Ishikawa (cell line): ENCODE measurements at regions not wholly inside any gene's neighbourhood (a gene's known extent, or its start where the extent isn't known, plus 50 kb on each side); places are given as distances from the start of the nearest gene placed in this dataset.

ENCODE experiments used
- CEBPB ChIP-seq: IDR thresholded peaks from 2 replicates; pipeline ENCODE4 v1.6.1; 2012
- CREB1 ChIP-seq: IDR thresholded peaks from 2 replicates; pipeline ENCODE4 v1.6.1; 2012; ENCODE audit warnings: low read depth
- EGR1 ChIP-seq: IDR thresholded peaks from 2 replicates; pipeline ENCODE4 v1.6.1; 2012
- EP300 ChIP-seq: IDR thresholded peaks from 2 replicates; pipeline ENCODE4 v1.6.1; 2012; ENCODE audit warnings: borderline replicate concordance
- FOXM1 ChIP-seq: IDR thresholded peaks from 2 replicates; pipeline ENCODE4 v1.6.1; 2012; ENCODE audit warnings: low read depth, borderline replicate concordance
- NFIC ChIP-seq: IDR thresholded peaks from 2 replicates; pipeline ENCODE4 v1.6.1; 2012
- RAD21 ChIP-seq: IDR thresholded peaks from 2 replicates; pipeline ENCODE4 v1.6.1; 2012; ENCODE audit warnings: low read depth
- TAF1 ChIP-seq: IDR thresholded peaks from 2 replicates; pipeline ENCODE4 v1.6.1; 2012; ENCODE audit warnings: low read depth, mild to moderate bottlenecking
- TCF12 ChIP-seq: IDR thresholded peaks from 2 replicates; pipeline ENCODE4 v1.6.1; 2012; ENCODE audit warnings: low read depth
- TEAD4 ChIP-seq: IDR thresholded peaks from 2 replicates; pipeline ENCODE4 v1.6.1; 2012
- YY1 ChIP-seq: IDR thresholded peaks from 2 replicates; pipeline ENCODE4 v1.6.1; 2012; ENCODE audit warnings: low read depth
- ZBTB7A ChIP-seq: IDR thresholded peaks from 2 replicates; pipeline ENCODE4 v1.6.1; 2012; ENCODE audit warnings: low read depth
- TF ChIP-seq, protein P1 (sequence below): IDR thresholded peaks from 2 replicates; pipeline ENCODE4 v1.6.1; 2012
- TF ChIP-seq, protein P2 (sequence below): IDR thresholded peaks from 2 replicates; pipeline ENCODE4 v1.6.1; 2012
- TF ChIP-seq, protein P3 (sequence below): IDR thresholded peaks from 2 replicates; pipeline ENCODE4 v1.6.1; 2012; ENCODE audit warnings: low read depth, mild to moderate bottlenecking

DNA sequence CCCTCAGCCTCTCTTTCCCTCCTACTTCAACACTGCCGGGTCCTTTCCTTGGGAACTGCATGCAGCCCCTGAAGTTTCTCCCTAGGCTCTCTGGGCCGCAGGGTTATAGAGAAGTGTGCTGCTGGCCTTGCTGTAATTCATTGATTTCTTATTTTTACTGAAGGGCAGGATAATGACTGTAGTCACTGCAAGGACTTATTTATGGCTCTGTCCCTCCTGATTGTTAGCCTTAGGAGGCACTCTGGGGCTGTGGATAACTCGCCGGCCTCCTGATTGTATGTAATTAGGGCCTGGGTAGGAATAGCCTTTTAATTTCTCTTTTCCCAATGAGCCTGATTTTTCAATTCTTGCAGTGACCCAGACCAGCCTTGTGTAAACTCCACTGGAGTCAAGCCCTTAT is 138.3 kb upstream of the CDH13 start:
- TF ChIP-seq CEBPB (no peak), CREB1 (no peak), EGR1 (no peak), FOXM1 (no peak), TEAD4 (no peak), ZBTB7A (no peak), TAF1 (no peak), RAD21 (no peak), YY1 (no peak), NFIC (no peak), TCF12 (no peak), EP300 (no peak)
- TF ChIP-seq, protein P1, sequence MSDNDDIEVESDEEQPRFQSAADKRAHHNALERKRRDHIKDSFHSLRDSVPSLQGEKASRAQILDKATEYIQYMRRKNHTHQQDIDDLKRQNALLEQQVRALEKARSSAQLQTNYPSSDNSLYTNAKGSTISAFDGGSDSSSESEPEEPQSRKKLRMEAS, result no peak
- TF ChIP-seq, protein P2, sequence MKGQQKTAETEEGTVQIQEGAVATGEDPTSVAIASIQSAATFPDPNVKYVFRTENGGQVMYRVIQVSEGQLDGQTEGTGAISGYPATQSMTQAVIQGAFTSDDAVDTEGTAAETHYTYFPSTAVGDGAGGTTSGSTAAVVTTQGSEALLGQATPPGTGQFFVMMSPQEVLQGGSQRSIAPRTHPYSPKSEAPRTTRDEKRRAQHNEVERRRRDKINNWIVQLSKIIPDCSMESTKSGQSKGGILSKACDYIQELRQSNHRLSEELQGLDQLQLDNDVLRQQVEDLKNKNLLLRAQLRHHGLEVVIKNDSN, result no peak
- TF ChIP-seq, protein P3, sequence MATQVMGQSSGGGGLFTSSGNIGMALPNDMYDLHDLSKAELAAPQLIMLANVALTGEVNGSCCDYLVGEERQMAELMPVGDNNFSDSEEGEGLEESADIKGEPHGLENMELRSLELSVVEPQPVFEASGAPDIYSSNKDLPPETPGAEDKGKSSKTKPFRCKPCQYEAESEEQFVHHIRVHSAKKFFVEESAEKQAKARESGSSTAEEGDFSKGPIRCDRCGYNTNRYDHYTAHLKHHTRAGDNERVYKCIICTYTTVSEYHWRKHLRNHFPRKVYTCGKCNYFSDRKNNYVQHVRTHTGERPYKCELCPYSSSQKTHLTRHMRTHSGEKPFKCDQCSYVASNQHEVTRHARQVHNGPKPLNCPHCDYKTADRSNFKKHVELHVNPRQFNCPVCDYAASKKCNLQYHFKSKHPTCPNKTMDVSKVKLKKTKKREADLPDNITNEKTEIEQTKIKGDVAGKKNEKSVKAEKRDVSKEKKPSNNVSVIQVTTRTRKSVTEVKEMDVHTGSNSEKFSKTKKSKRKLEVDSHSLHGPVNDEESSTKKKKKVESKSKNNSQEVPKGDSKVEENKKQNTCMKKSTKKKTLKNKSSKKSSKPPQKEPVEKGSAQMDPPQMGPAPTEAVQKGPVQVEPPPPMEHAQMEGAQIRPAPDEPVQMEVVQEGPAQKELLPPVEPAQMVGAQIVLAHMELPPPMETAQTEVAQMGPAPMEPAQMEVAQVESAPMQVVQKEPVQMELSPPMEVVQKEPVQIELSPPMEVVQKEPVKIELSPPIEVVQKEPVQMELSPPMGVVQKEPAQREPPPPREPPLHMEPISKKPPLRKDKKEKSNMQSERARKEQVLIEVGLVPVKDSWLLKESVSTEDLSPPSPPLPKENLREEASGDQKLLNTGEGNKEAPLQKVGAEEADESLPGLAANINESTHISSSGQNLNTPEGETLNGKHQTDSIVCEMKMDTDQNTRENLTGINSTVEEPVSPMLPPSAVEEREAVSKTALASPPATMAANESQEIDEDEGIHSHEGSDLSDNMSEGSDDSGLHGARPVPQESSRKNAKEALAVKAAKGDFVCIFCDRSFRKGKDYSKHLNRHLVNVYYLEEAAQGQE, result no peak

DNA sequence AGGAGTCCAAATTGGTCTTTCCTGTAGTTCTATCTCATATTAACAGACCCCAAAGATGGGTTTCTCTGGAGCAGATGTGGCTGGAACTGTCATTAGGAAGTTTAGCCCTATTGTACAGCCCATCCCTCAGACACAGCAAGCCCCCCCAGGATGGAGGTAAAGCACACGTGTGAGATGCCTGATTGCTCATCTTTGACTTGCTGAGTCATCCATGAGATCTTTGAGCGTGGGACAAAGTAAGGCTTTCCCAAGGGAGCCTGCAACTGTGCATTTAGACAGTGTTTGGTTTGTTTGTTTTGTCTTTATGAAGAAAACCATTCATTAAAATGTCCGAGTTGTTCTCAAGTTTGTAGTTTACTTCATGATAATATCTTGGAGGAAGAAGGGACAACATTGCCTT is 145.3 kb upstream of the CDH13 start:
- TF ChIP-seq CREB1 (no peak), CEBPB (no peak), YY1 (no peak), FOXM1 (no peak), NFIC (no peak), RAD21 (no peak), TEAD4 (no peak), ZBTB7A (no peak), EP300 (no peak), TCF12 (no peak), EGR1 (no peak), TAF1 (no peak)
- TF ChIP-seq, protein P2, result no peak
- TF ChIP-seq, protein P3, result no peak
- TF ChIP-seq, protein P1, result no peak

DNA sequence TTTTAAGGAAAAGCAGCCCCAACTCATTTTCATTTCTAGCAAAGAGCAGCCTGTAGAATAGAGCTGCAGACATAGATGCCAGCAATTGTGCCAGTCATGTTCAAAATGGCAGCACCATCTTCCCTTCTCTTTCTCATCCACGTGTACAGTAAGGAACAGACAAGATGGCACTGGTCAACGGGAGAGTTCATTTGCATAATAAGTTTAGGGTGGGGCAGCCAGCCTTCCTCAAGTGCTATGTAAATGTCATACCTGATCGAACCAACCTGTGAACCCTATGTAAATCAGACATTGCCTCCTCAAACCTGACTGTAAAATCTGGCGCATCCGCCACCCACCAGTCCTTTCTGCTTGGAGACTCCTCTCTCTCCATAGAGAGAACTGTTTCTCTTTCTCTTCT is 150.0 kb upstream of the CDH13 start:
- TF ChIP-seq, protein P1, result no peak
- TF ChIP-seq, protein P2, result no peak
- TF ChIP-seq FOXM1, result no peak
- TF ChIP-seq CEBPB, result no peak
- TF ChIP-seq RAD21, result no peak
- TF ChIP-seq TAF1, result no peak
- TF ChIP-seq EGR1, result no peak
- TF ChIP-seq CREB1, result no peak
- TF ChIP-seq TCF12, result no peak
- TF ChIP-seq TEAD4, result no peak
- TF ChIP-seq ZBTB7A, result no peak
- no peak for TF ChIP-seq YY1
- TF ChIP-seq, protein P3, result no peak
- no peak for TF ChIP-seq EP300
